WTC11 (cell line): ENCODE measurements at regions not wholly inside any gene's neighbourhood (a gene's known extent, or its start where the extent isn't known, plus 50 kb on each side); places are given as distances from the start of the nearest gene placed in this dataset.

Source experiments
- ATAC-seq: fragments of 200-7000 bp; cut with Tn5 transposase; 2 replicates; pipeline ENCODE4 v1.10.0; 2021; ENCODE audit warnings: mild to moderate bottlenecking, moderate library complexity
- CTCF ChIA-PET: fragments of 300-600 bp; sonication (Branson Sonifier 250); formaldehyde crosslinking; loops from one replicate; lab custom pipeline; 2021; ENCODE audit warnings: antibody characterized with exemption; lab: Charles Lee
- POLR2A ChIA-PET: fragments of 350-600 bp; sonication (Branson Sonifier 250); formaldehyde crosslinking; loops from one replicate; lab custom pipeline; 2021; ENCODE audit warnings: antibody characterized with exemption; lab: Charles Lee
- DNase-seq: peaks from one replicate; pipeline ENCODE4 v3.0.0; 2021; ENCODE audit warnings: low spot score
- H3K27ac Mint-ChIP-seq: 2 replicates; pipeline ENCODE4 v1.8.0; 2021; ENCODE audit warnings: mixed read lengths
- H3K27me3 Mint-ChIP-seq: 2 replicates; pipeline ENCODE4 v1.8.0; 2021; ENCODE audit warnings: low read depth, mild to moderate bottlenecking, moderate library complexity, mixed read lengths
- H3K36me3 Mint-ChIP-seq: 2 replicates; pipeline ENCODE4 v1.8.0; 2021; ENCODE audit warnings: mixed read lengths
- H3K4me1 Mint-ChIP-seq: 2 replicates; pipeline ENCODE4 v1.8.0; 2022; ENCODE audit warnings: mixed read lengths
- H3K4me3 Mint-ChIP-seq: 2 replicates; pipeline ENCODE4 v1.8.0; 2021; ENCODE audit warnings: mild to moderate bottlenecking, moderate library complexity, mixed read lengths
- H3K9me3 Mint-ChIP-seq: 2 replicates; pipeline ENCODE4 v1.8.0; 2021; ENCODE audit warnings: mixed read lengths
- AR ChIP-seq: fragments of 250-450 bp; sonication (Bioruptor Pico); IDR thresholded peaks from 2 replicates; pipeline ENCODE4 v1.9.0; 2021; ENCODE audit warnings: mild to moderate bottlenecking
- ATF6 ChIP-seq: sonication (generic); formaldehyde crosslinking; IDR thresholded peaks from 2 replicates; pipeline ENCODE4 v1.8.1; 2023; ENCODE audit warnings: mild to moderate bottlenecking, missing genetic modification reagents
- CTCF ChIP-seq: fragments of 200-600 bp; IDR thresholded peaks from 2 replicates; pipeline ENCODE4 v1.8.0; 2022; ENCODE audit warnings: antibody characterized with exemption
- E2F4 ChIP-seq: sonication (generic); formaldehyde crosslinking; IDR thresholded peaks from 2 replicates; pipeline ENCODE4 v1.8.1; 2022; ENCODE audit warnings: low read depth, mild to moderate bottlenecking, moderate library complexity, missing genetic modification reagents, borderline replicate concordance
- EMX1 ChIP-seq: fragments of 250-450 bp; sonication (Bioruptor Pico); IDR thresholded peaks from 2 replicates; pipeline ENCODE4 v1.8.0; 2021; ENCODE audit warnings: mild to moderate bottlenecking
- HMGXB4 ChIP-seq: sonication (generic); formaldehyde crosslinking; IDR thresholded peaks from 2 replicates; pipeline ENCODE4 v1.8.1; 2023; ENCODE audit warnings: mild to moderate bottlenecking, moderate library complexity, missing genetic modification reagents
- IRF2 ChIP-seq: sonication (generic); formaldehyde crosslinking; IDR thresholded peaks from 2 replicates; pipeline ENCODE4 v1.8.0; 2022; ENCODE audit warnings: low read depth, missing genetic modification reagents, borderline replicate concordance
- MXD4 ChIP-seq: fragments of 250-450 bp; sonication (Bioruptor Pico); IDR thresholded peaks from 2 replicates; pipeline ENCODE4 v1.8.0; 2021; ENCODE audit warnings: mild to moderate bottlenecking, moderate library complexity, borderline replicate concordance
- NFATC4 ChIP-seq: fragments of 250-450 bp; sonication (Bioruptor Pico); IDR thresholded peaks from 2 replicates; pipeline ENCODE4 v1.9.0; 2021; ENCODE audit warnings: mild to moderate bottlenecking
- PRDM15 ChIP-seq: sonication (generic); formaldehyde crosslinking; IDR thresholded peaks from 2 replicates; pipeline ENCODE4 v1.8.0; 2022; ENCODE audit warnings: missing genetic modification reagents
- USF1 ChIP-seq: sonication (generic); formaldehyde crosslinking; IDR thresholded peaks from 2 replicates; pipeline ENCODE4 v1.8.0; 2022; ENCODE audit warnings: mild to moderate bottlenecking, missing genetic modification reagents
- ZBTB21 ChIP-seq: sonication (generic); formaldehyde crosslinking; IDR thresholded peaks from 2 replicates; pipeline ENCODE4 v1.8.1; 2023; ENCODE audit warnings: mild to moderate bottlenecking, missing genetic modification reagents, borderline replicate concordance
- ZNF317 ChIP-seq: sonication (generic); formaldehyde crosslinking; IDR thresholded peaks from 2 replicates; pipeline ENCODE4 v1.8.1; 2023; ENCODE audit warnings: low read depth, mild to moderate bottlenecking, moderate library complexity, missing genetic modification reagents, borderline replicate concordance
- ZNF396 ChIP-seq: fragments of 250-450 bp; sonication (Bioruptor Pico); IDR thresholded peaks from 2 replicates; pipeline ENCODE4 v1.8.0; 2021; ENCODE audit warnings: mild to moderate bottlenecking, moderate library complexity, borderline replicate concordance
- ZNF425 ChIP-seq: fragments of 250-450 bp; sonication (Bioruptor Pico); conservative IDR thresholded peaks from 2 replicates; pipeline ENCODE4 v1.9.0; 2021; ENCODE audit warnings: mild to moderate bottlenecking
- ZSCAN18 ChIP-seq: fragments of 250-450 bp; sonication (Bioruptor Pico); IDR thresholded peaks from 2 replicates; pipeline ENCODE4 v2.1.2; 2022; ENCODE audit warnings: mild to moderate bottlenecking, moderate library complexity

GRCh38 chr5:87791869-87792268 is 379.1 kb upstream of the CCNH start (continued):
- no peak for TF ChIP-seq AR (CRISPR knock-in tag)
- no peak for TF ChIP-seq NFATC4
- TF ChIP-seq MXD4, result no peak
- TF ChIP-seq ATF6 (CRISPR knock-in tag), result no peak
- no peak for TF ChIP-seq CTCF

GRCh38 chr5:87788416-87788815 is 375.7 kb upstream of the CCNH start:
- DNase-seq (no peak), ATAC-seq (no peak)
- H3K4me1 Mint-ChIP-seq, result peaks cover 29% of the 10 kb centered on the region
- no peak overlapping the region for H3K4me3 Mint-ChIP-seq
- H3K9me3 Mint-ChIP-seq, result no peaks in the 10 kb centered on the region
- ChIA-PET POLR2A (interaction anchor here (0.6 kb wide), 1 partner anchor 601 kb away, joined by 7 read pairs; no protein-coding TSS in a partner anchor), CTCF (interaction anchor here (1.5 kb wide), 1 partner anchor 903 kb away, joined by 7 read pairs; no protein-coding TSS in a partner anchor)
- no peak overlapping the region for H3K27ac Mint-ChIP-seq
- peaks cover 84% of the 10 kb centered on the region for H3K27me3 Mint-ChIP-seq
- H3K36me3 Mint-ChIP-seq, result no peaks in the 10 kb centered on the region
- no peak for TF ChIP-seq USF1 (CRISPR knock-in tag)
- no peak for TF ChIP-seq HMGXB4 (CRISPR knock-in tag)
- no peak for TF ChIP-seq PRDM15 (CRISPR knock-in tag)
- TF ChIP-seq IRF2 (CRISPR knock-in tag), result no peak
- no peak for TF ChIP-seq ZNF396
- TF ChIP-seq EMX1, result no peak
- TF ChIP-seq ZBTB21 (CRISPR knock-in tag), result no peak
- no peak for TF ChIP-seq ZSCAN18
- no peak for TF ChIP-seq E2F4 (CRISPR knock-in tag)
- no peak for TF ChIP-seq ZNF317 (CRISPR knock-in tag)
- no peak for TF ChIP-seq ZNF425 (CRISPR knock-in tag)
